Chondrocyte (in vitro differentiated cells): ENCODE measurements at regions not wholly inside any gene's neighbourhood (a gene's known extent, or its start where the extent isn't known, plus 50 kb on each side); places are given as distances from the start of the nearest gene placed in this dataset.
"Not testable (repeated sequence)": the region's sequence is repeated elsewhere in the genome, so short reads cannot be mapped to it uniquely, and the experiment has no call there.

Source experiments
- DNase-seq: peaks from one replicate; pipeline ENCODE4 v3.0.0; 2021; ENCODE audit warnings: mixed read lengths, low spot score
- H3K27ac Mint-ChIP-seq: one replicate; pipeline ENCODE4 v1.8.0; 2021; ENCODE audit warnings: mild to moderate bottlenecking, moderate library complexity, mixed read lengths; ENCODE audit not compliant: unreplicated experiment
- H3K27me3 Mint-ChIP-seq: 2 replicates; pipeline ENCODE4 v1.8.0; 2021; ENCODE audit warnings: low read depth, mixed read lengths
- H3K36me3 Mint-ChIP-seq: 2 replicates; pipeline ENCODE4 v1.8.0; 2021; ENCODE audit warnings: low read depth, mixed read lengths
- H3K4me1 Mint-ChIP-seq: 2 replicates; pipeline ENCODE4 v1.8.0; 2021; ENCODE audit warnings: low read depth, mild to moderate bottlenecking, mixed read lengths
- H3K4me3 Mint-ChIP-seq: one replicate; pipeline ENCODE4 v1.8.0; 2021; ENCODE audit warnings: mild to moderate bottlenecking, moderate library complexity, mixed read lengths; ENCODE audit not compliant: unreplicated experiment
- H3K9me3 Mint-ChIP-seq: 2 replicates; pipeline ENCODE4 v1.8.0; 2021; ENCODE audit warnings: low read depth, mixed read lengths
- TF ChIP-seq, protein P1 (sequence below): fragments of 200-600 bp; sonication (generic); IDR thresholded peaks from 2 replicates; pipeline ENCODE4 v1.5.0; 2021; ENCODE audit warnings: antibody characterized with exemption, mild to moderate bottlenecking, moderate library complexity

GRCh38 chr6:115539531-115539930 lies 521.2 kb downstream of the FRK start:
- no peaks in the 10 kb centered on the region for H3K36me3 Mint-ChIP-seq
- TF ChIP-seq, protein P1, sequence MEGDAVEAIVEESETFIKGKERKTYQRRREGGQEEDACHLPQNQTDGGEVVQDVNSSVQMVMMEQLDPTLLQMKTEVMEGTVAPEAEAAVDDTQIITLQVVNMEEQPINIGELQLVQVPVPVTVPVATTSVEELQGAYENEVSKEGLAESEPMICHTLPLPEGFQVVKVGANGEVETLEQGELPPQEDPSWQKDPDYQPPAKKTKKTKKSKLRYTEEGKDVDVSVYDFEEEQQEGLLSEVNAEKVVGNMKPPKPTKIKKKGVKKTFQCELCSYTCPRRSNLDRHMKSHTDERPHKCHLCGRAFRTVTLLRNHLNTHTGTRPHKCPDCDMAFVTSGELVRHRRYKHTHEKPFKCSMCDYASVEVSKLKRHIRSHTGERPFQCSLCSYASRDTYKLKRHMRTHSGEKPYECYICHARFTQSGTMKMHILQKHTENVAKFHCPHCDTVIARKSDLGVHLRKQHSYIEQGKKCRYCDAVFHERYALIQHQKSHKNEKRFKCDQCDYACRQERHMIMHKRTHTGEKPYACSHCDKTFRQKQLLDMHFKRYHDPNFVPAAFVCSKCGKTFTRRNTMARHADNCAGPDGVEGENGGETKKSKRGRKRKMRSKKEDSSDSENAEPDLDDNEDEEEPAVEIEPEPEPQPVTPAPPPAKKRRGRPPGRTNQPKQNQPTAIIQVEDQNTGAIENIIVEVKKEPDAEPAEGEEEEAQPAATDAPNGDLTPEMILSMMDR = no peak
- H3K4me3 Mint-ChIP-seq = no peak overlapping the region
- H3K4me1 Mint-ChIP-seq = no peaks in the 10 kb centered on the region
- H3K27me3 Mint-ChIP-seq = peaks cover 12% of the 10 kb centered on the region
- DNase-seq = no peak
- no peaks in the 10 kb centered on the region for H3K9me3 Mint-ChIP-seq
- no peak overlapping the region for H3K27ac Mint-ChIP-seq

DNA sequence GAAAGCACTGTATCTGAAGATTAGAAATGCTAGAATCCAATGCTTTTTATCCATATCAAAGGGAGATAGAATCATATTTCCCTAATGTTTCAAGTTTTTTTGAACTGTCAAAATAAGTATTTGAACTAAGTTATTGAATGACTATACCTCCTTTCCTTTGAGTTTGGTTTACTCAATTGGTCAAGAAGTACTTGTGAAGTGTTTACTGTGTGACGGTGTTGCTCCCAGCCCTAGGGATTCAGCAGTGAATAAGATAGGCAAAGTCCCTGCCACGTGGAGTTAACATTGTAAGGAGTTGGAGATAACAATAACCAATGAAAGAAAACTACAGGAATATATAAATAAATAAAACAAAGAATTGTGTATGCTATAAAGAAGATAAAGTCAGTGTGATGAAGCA lies 535.9 kb downstream of the FRK start:
- H3K27ac Mint-ChIP-seq = no peak overlapping the region
- H3K4me3 Mint-ChIP-seq = no peak overlapping the region
- no peaks in the 10 kb centered on the region for H3K27me3 Mint-ChIP-seq
- DNase-seq = no peak
- TF ChIP-seq, protein P1 = no peak
- peaks cover 22% of the 10 kb centered on the region for H3K4me1 Mint-ChIP-seq
- peaks cover 5% of the 10 kb centered on the region for H3K36me3 Mint-ChIP-seq
- H3K9me3 Mint-ChIP-seq = peaks cover 21% of the 10 kb centered on the region

DNA sequence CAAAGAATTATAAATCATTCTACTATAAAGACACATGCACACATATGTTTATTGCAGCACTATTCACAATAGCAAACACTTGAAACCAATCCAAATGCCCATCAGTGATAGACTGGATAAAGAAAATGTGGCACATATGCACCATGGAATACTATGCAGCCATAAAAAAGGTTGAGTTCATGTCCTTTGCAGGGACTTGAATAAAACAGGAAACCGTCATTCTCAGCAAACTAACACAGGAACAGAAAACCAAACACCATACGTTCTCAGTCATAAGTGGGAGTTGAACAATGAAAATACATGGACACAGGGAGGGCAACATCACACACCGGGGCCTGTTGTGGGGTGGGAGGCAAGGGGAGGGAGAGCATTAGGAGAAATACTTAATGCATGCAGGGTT lies 538.9 kb downstream of the FRK start:
- not testable (repeated sequence) for H3K4me1 Mint-ChIP-seq, H3K27me3 Mint-ChIP-seq, H3K27ac Mint-ChIP-seq, H3K36me3 Mint-ChIP-seq, DNase-seq, H3K4me3 Mint-ChIP-seq
- peaks cover 40% of the 10 kb centered on the region for H3K9me3 Mint-ChIP-seq

GRCh38 chr6:115514656-115515055 lies 546.0 kb downstream of the FRK start:
- TF ChIP-seq, protein P1 = no peak
- DNase-seq = no peak

GRCh38 chr6:115512923-115513322 lies 547.8 kb downstream of the FRK start:
- TF ChIP-seq, protein P1 = no peak
- Mint-ChIP-seq H3K9me3 (peaks cover 8% of the 10 kb centered on the region), H3K4me3 (no peak overlapping the region), H3K4me1 (no peaks in the 10 kb centered on the region), H3K36me3 (no peaks in the 10 kb centered on the region), H3K27me3 (peaks cover 3% of the 10 kb centered on the region), H3K27ac (no peak overlapping the region)
- no peak for DNase-seq

More at GRCh38 chr6:115514656-115515055, 546.0 kb downstream of the FRK start:
- H3K27ac Mint-ChIP-seq = no peak overlapping the region
- H3K4me1 Mint-ChIP-seq = no peaks in the 10 kb centered on the region
- H3K27me3 Mint-ChIP-seq = peaks cover 6% of the 10 kb centered on the region
- H3K9me3 Mint-ChIP-seq = peaks cover 19% of the 10 kb centered on the region
- H3K4me3 Mint-ChIP-seq = no peak overlapping the region
- H3K36me3 Mint-ChIP-seq = no peaks in the 10 kb centered on the region

DNA sequence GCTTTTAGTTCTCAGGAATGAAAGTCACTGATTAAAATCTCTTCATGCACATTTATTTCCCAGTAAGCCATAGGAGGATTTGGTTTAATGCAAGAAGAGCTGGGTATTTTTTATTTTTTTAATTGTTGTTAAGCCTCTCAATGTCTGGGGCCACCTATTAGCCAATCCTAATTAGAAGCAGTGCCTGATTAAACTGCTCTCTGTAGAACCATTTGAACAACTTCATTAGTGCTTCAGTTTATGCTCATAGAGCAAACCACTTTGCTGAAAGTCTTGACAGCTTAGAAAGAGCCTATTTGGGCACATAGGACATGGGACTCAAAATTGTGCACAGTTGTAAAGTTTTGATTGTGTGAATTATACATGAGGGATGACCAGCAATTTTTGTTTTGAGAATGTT lies 548.9 kb downstream of the FRK start:
- H3K4me3 Mint-ChIP-seq = no peak overlapping the region
- no peaks in the 10 kb centered on the region for H3K4me1 Mint-ChIP-seq
- TF ChIP-seq, protein P1 = no peak
- H3K27ac Mint-ChIP-seq = no peak overlapping the region
- no peaks in the 10 kb centered on the region for H3K9me3 Mint-ChIP-seq
- no peak for DNase-seq
- no peaks in the 10 kb centered on the region for H3K36me3 Mint-ChIP-seq
- peaks cover 4% of the 10 kb centered on the region for H3K27me3 Mint-ChIP-seq

DNA sequence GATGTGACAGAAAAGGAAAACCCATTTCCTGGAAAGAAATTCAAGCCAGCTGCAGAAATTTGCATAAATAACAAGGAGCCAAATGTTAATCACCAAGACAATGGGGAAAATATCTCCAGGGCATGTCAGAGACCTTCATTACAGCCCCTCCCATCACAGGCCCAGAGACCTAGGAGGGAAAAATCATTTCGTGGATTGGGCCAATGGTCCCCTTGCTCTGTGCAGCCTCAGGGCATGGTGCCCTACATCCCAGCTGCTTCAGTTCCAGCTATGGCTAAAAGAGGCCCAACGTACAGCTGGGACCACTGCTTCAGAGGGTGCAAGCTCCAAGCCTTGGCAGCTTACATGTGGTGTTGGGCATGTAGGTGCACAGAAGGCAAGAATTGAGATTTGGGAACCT lies 558.3 kb downstream of the FRK start:
- not testable (repeated sequence) for H3K27ac Mint-ChIP-seq, H3K27me3 Mint-ChIP-seq, H3K4me1 Mint-ChIP-seq, H3K9me3 Mint-ChIP-seq, H3K36me3 Mint-ChIP-seq, DNase-seq, H3K4me3 Mint-ChIP-seq
